ENCODE measurements at regions not wholly inside any gene's neighbourhood (a gene's known extent, or its start where the extent isn't known, plus 50 kb on each side); places are given as distances from the start of the nearest gene placed in this dataset.

DNA sequence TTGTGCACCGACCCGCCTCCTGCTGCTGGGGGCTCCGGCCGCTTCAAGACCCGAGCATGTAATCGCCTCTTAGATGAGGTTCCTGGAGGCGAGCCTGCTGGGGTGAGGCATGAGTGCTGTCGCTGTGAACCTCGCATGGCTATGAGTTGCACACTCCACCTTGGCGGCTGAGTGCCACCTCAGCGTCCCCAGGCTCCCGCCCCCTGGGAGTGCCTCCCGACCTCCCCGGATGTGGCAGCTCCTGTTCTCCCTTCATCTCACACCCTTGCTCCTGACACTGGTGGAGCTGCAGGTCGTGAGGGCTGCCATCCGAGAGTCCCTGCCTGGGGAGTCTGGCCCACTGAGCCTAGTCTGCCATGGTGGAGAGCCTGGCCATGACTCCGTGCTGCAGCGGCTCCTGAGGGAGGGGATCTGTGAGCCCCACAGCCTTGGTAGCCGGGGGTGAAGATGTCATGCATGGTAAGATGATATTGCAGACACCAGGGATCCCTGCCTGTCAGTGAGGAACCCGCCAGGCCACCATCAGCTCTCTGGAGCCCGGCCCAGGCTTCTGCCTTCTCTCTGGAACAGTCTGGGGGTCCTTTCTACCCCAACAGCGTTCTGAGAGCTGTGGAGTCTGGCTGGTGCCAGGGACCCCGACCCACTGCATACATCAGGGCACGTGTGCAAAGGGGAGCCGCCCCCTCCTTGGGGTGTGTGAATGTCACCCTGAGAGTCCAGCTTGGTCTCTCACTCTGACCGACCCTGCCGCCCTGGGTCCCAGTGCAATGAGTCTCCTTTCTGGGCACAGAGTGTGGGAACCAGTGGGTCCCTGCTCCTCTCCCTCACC is 61.6 kb upstream of the HS6ST1 start:
- DNase-seq = no peak

GRCh38 chr2:128380961-128381938 is 62.6 kb upstream of the HS6ST1 start:
- no peak for DNase-seq

DNA sequence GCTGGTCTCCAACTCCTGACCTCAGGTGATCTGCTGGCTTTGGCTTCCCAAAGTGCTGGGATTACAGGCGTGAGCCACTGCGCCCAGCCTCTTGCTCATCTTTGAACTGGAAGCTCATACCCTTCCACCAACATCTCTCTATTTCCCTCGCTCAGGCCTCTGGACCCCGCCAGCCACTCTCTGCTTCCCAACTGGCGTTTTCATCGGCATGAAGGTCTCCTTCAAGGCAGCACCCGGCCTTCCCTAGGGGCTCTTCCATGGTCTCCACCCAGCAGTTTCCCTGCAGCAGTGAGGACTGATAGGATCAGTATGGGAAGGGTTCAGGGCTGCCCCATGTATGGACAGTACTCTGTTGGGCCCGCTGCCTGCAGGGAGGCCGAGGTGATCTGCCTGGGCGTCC is 65.8 kb upstream of the HS6ST1 start:
- DNase-seq = no peak

DNA sequence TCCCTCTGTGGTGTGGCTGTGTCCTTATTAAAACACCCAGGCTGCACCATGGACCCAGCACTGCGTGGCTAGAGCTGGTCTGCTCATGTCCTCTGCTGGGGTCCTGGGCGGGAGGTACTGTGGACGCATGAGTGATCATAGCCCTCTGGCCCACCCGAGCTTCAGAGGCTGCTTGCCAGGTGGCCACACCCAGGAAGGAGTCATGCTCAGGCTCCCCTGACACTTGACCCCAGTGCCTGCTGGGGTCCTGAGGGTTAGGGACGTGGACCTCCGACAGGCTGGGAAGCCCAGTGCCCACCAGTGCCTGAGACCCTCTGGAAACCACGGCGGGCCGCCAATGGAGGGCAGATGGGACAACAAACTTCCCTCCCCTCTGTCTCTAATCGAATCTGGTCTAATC is 66.3 kb upstream of the HS6ST1 start:
- no peak for DNase-seq

GRCh38 chr2:128385365-128385764 is 66.7 kb upstream of the HS6ST1 start:
- no peak for DNase-seq

DNA sequence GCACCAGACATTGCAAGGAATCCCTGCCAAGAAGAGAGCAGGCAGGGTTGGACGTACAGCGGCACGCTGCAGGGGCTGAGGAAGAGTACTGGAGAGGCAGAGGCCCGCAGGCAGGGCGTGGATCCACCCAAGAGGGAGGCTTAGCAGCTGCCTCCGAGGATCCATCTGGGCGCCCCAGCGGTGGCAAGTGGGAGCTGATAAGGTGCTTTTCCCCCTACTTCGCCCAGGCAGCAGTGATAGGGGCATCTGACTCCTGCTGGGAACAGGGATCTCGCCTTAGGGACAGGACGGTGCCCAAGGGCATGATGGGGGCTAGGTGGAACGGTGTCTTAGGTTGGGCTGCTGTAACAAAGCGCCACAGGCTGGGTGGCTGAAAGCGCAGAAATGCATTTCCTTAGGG is 67.4 kb upstream of the HS6ST1 start:
- DNase-seq = no peak

DNA sequence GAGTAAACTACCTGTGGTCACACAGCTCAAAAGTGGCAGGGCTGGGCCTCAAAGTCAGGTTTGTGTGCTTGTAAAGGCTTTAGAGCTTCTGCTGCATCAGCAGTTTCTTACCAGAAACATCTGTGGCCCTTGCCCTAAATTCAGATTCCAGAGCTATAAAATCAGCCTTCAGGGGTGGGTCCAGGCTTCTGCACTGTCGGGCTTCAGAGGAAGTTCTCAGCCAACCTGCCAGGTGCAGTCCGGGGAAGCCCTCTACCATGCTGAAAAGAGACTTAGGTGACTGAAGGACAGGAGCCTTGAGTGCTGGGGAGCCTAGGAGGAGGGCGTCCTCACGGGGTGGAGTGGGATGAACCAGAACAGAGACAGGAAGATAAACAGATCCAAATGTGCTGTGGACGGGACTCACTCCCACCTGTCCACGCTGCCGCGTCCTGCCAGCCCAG is 69.9 kb upstream of the HS6ST1 start:
- DNase-seq = no peak

DNA sequence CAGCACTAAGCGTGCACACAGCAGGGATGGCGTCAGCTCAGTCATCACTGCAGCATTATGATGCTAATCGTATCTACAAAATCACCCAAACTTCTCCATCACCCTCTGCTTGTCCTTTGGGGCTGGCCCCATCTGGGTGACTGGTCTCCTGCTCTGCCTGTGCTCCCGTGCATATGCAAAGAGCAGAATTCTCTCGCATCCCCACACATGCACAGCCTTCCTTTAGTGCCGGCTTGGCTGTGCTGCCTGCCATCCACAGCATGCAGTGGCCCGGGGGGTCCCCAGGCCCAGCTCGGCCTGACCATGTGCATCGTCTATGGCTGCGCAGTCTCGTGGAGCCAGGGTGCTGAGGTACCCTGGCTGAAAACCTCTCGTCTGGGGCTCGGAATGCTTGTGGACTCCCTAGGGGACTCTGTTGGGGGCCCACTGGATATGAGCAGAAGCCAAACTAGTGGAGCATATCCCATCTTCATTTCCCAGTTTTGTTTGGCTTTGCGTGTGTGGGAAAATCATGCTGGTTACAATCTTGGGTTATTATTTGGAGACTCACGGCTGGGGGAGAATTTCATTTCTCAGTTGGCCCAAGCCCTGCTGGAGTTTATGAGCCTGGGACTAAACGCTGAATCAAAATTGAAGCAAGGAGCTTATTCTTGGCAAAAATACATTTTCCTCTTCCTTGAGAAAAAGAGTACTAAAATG is 70.9 kb upstream of the HS6ST1 start:
- no peak for DNase-seq

DNA sequence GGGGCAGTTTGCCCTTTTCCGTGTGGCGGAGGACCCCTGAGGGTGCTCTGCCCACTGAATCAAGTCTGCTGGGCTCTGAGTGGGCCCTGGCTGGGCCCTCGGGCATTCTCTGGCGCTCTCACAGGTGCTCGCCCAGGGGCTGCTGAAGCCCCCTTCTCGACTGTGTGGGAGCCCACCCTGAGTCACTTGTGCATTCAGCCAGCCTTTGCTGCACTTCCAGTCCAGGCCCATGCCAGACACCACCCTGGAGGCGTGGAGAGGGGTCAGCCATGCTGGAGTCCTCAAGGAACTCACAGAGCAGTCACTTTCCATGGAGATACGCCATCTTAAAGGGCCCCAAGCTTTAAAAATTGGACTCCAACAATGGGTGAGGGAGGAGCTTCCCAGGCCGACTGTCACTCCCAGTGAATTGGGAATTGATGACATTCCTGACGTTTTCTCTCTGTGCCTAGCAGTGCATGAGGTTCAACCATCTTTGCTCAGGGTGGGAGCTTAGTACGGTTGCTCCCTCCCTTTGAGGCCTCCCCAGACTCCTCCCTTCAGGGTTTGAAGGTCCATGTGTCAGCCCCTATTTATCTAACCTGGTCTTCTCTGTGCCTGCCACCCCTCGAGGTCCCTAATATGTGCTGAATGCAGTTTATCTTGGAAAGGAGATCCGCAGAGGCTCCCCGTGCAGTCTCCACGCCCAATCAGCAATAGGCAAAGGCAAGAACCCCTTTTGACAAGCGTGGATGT is 71.8 kb upstream of the HS6ST1 start:
- DNase-seq = no peak

- DNase-seq = no peak
These were observed 72.4 kb upstream of the HS6ST1 start for GRCh38 chr2:128390991-128391630.

DNA sequence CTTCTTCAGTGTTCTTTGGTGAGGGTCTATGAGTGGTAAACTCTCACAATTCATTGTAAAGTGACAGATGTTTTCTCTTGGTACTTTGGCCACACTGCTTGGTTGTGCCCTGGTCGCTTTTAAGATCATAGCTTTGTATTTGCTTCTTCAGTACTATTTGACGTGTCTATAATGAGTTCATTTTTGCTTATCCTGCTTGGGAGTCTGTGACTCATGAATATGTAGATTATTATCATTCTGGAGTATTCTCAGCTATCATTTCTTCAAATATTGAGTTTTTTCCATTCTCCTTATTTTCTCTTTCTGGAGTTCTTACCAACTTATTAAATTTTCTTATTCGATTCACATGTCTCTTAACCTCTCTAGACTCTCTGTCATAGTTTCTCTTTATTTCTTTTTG is 73.0 kb upstream of the HS6ST1 start:
- DNase-seq = no peak

GRCh38 chr2:128392207-128392606 is 73.5 kb upstream of the HS6ST1 start:
- no peak for DNase-seq

DNA sequence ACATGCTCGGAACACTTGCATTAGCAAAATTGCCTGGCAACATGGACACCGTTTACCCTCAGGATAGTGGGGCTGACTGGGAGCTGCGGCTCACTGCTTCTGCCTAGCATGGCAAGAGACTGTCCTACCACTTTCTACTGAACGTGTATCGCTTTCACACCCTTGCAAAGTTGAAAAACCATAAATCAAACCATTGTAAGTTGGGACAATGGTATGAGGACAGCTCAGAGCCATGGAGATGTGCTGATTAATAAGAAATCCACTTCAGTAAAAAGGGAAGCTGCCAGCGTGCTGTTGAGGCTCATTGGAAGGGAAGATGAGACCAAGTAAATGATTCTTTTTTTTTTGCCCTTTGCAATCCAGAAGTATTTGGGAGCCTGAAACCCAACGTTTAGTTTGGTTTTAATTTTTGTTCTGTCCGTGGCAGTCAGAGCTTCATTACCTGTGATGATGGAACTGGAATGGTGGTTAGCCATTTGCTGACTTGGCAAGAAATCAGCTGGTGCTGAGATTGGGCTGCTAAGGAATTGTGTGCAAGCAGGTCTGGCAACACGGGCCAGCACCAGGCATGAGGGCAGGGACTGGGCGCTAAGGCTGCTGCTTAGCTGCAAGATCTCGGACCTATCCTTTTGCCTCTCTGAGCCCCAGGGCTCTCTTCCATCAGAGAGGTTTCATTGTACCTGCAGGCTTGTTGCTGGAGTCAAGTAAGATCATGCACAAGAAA is 75.5 kb upstream of the HS6ST1 start:
- no peak for DNase-seq

DNA sequence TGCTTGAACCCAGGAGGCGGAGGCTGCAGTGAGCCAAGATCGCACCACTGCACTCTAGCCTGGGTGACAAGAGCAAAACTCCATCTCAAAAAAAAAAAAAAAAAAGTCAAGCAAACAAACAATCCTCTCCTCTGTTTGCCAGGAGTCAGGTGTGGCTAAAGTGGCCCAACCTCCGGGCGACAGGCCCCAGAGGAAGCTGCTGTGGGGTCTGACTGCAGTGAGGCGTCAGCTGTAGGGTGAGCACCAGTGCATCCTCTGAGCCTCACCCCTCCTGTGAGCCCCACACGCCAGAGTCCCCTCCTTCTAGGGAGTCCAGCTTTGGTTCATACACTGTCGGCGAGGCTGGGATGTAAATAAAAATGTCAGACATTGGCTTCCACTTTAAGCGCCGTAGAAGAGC is 76.5 kb upstream of the HS6ST1 start:
- DNase-seq = no peak

DNA sequence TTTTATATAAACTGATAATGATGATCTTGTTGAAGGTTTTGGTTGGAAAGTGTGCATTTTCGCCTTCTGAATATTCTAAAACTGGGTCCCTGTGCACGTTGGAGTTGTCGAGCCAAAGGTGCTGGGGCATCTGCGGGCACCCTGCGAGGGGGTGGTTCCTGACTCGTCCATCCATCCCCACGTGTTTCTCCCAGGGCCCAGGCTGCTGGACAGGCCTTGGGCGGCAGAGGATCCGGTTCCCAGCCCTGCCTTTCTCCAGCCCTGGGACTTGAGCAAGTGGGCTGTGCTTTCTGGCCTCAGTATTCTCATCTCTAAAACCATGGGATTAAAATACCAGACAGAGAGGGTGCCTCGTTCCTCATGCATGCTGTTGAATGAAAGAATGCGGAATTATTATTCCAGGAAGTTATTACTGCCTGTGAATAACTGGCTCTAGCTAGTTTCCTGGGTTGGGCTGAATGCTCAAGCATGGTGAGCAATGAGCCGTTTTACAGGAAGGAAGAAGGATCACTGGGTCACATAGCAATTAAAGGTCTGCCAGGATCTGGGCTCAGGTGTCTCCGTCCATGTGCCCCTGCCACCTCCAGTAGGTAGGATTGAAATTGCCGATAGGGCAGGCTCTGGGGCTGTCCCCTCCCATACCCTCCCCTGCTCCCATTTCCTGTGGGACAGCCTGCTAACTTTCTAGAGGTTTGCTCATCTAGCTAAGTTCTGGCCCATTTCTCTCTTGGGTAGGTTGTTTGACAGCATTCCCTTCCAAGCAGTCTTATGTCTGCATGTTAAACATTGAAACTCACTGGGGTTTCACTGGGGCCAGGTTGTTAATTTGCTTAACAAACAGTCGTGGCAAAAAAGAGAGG is 77.2 kb upstream of the HS6ST1 start:
- DNase-seq = no peak

DNA sequence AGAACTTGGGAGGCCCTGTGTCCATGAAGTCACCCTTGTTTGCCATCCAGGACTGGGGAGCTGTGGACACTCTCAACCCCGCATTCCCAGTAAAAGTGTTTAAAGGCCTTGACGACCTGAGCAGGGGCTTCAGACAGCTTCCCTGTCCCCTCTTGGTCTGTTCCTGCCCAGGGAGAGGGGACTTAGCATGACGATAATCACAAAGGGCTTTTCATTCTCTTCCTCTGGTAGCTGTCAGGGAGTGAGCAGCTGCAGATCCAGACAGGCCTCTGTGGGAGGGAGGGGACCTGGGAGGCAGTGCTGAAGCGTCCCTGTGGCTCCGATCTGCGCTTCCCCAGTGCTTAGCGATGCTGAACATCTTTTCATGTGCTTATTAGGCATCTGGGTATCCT is 77.8 kb upstream of the HS6ST1 start:
- no peak for DNase-seq

DNA sequence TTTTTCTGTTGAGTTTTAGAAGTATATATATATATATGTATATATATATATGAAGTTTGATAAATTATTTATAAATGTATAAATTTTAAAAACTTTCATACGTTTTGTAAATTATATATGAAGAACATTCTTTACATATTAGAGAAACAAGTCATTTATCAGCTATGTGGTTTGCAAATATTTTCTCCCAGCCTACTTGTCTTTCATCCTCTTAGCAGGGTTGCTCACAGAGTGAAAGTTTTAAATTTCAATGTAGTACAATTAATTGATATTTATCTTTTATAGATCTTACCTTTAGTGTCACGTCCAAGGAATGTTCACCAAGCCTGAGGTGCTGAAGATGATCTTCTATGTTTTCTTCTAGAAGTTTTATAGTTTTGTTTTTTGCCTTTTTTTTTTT is 78.3 kb upstream of the HS6ST1 start:
- DNase-seq = no peak

DNA sequence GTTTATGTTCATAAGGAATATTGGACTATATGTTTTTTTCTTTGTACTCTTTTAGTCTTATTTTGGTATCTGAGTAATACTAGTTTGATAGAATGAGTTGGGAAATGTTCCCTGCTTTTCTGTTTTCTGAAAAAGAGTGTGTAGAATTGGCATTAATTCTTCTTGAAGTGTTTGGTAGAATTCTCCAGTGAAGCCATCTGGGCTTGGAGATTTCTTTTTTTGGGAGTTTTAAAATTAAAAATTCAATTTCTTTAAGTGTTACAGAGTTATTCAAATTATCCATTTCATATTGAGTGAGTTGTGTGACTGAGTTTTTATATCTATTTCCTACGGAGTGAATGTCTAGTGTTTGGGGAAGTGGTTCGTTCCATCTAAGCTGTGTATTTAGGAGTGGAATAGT is 80.6 kb upstream of the HS6ST1 start:
- no peak for DNase-seq

GRCh38 chr2:128399690-128400291 is 81.1 kb upstream of the HS6ST1 start:
- DNase-seq = no peak

DNA sequence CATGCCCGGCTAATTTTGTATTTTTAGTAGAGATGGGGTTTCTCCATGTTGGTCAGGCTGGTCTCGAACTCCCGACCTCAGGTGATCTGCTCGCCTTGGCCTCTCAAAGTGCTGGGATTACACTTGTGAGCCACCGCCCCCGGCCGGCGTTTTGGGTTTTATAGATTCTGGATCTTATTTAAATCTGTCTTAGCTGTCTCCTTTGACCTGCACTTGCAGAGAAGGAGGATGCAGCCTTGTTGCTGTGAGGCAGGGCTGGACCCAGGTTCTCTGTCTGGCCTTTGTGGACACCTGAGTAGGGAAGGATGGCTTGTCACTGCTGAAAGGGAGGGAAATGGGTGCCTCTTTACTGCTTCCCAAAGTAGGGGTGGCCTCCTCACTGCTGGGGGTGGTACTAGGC is 83.0 kb upstream of the HS6ST1 start:
- no peak for DNase-seq

Measured in CD4-positive, alpha-beta T cell treated with Interleukin-6 for 4 hours (primary cell).